ENCODE measurements at regions not wholly inside any gene's neighbourhood (a gene's known extent, or its start where the extent isn't known, plus 50 kb on each side); places are given as distances from the start of the nearest gene placed in this dataset.

GRCh38 chr5:125786021-125786420 lies 637.2 kb upstream of the GRAMD2B start:
- TF ChIP-seq POLR2A (IDR thresholded peaks at IDR 0.05; ENCODE audit: low read length) (no peak), GATA1 (IDR thresholded peaks at IDR 0.05; ENCODE audit: low read depth, low read length) (no peak)

Data from erythroblast (primary cell).